Heart left ventricle (tissue), 13 donors: ENCODE measurements at regions not wholly inside any gene's neighbourhood (a gene's known extent, or its start where the extent isn't known, plus 50 kb on each side); places are given as distances from the start of the nearest gene placed in this dataset.

Experiments used
- POLR2A ChIP-seq, 2 donors: fragments of 450-650 bp; IDR thresholded peaks; one replicate each; pipeline ENCODE4 v1.6.1; 2017; ENCODE audit warnings: antibody characterized with exemption in 2 of 2, mild to moderate bottlenecking in 2 of 2, moderate library complexity in 2 of 2
- TF ChIP-seq, protein P1 (sequence below), 12 donors: fragments of 200-600 bp; sonication (generic) in 4 of 12; IDR thresholded peaks; one replicate each; pipeline versions ENCODE4 v1.5.0 to v1.8.0; 2018 to 2022; ENCODE audit warnings: antibody characterized with exemption in 12 of 12, mild to moderate bottlenecking in 5 of 12
- donor health status: ischemic (EF 13 %, LVEDD 7.1; RV severe dilation, severe dysfunction).
- donor health status: DM: no; HTN: yes; CAD: no.
- donor health status: DM: no; HTN: no; CAD: no.
- donor health status: ischemic (EF 25% LVEDD 6.9; RV normal size, moderate dysfunction).
- donor health status: ischemic (EF 25% LVEDD 5.7; RV mildly dilated, moderate dysfunction).
- donor health status: ischemic (EF 35%, LVEDD 5.7; RV mildly dilated, moderate dysfunction).
- donor health status: nonischemic (EF 11% LVEDD 7.7; RV severe dilation, severe dysfunction).
- donor health status: DM: yes; HTN: yes; CAD: no.
- donor health status: PGD.
- donor health status: ischemic (EF 29% LVEDD 5.4; RV normal size, mild dysfunction).
- donor health status: nonischemic (EF 23%, LVEDD 6.1; RV moderate dilation, normal function).

DNA sequence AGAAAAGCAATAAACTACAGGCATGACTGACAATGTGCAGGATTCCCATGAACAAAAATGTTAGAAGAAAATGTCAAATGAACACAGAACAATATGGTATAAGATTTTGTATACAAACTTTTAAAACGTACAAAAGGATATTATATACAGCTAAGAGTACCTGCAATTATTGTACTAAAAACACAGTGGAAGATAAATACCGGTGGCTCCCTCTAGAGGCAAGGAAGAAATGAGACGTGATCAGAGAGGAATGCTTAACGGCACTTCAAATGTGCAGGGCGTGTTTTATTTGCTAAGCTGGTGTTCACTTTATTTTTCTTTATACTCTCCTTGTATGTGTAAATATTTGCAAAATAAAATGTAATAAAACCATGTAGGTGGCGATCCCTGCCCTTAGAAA is 191.8 kb upstream of the SAMSN1 start:
- TF ChIP-seq POLR2A (IDR thresholded peaks at IDR 0.05) = no peak
- TF ChIP-seq, protein P1, sequence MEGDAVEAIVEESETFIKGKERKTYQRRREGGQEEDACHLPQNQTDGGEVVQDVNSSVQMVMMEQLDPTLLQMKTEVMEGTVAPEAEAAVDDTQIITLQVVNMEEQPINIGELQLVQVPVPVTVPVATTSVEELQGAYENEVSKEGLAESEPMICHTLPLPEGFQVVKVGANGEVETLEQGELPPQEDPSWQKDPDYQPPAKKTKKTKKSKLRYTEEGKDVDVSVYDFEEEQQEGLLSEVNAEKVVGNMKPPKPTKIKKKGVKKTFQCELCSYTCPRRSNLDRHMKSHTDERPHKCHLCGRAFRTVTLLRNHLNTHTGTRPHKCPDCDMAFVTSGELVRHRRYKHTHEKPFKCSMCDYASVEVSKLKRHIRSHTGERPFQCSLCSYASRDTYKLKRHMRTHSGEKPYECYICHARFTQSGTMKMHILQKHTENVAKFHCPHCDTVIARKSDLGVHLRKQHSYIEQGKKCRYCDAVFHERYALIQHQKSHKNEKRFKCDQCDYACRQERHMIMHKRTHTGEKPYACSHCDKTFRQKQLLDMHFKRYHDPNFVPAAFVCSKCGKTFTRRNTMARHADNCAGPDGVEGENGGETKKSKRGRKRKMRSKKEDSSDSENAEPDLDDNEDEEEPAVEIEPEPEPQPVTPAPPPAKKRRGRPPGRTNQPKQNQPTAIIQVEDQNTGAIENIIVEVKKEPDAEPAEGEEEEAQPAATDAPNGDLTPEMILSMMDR (IDR thresholded peaks at IDR 0.05) = peak; percentile 24 to 67 (median 56)
